GM19397 (cell line): ENCODE measurements at regions not wholly inside any gene's neighbourhood (a gene's known extent, or its start where the extent isn't known, plus 50 kb on each side); places are given as distances from the start of the nearest gene placed in this dataset.

ENCODE experiments used
- ATAC-seq: cut with Tn5 transposase; IDR thresholded peaks from one replicate; pipeline ENCODE4 v1.9.1; 2021; ENCODE audit warnings: mild to moderate bottlenecking, moderate library complexity; ENCODE audit not compliant: unreplicated experiment

DNA sequence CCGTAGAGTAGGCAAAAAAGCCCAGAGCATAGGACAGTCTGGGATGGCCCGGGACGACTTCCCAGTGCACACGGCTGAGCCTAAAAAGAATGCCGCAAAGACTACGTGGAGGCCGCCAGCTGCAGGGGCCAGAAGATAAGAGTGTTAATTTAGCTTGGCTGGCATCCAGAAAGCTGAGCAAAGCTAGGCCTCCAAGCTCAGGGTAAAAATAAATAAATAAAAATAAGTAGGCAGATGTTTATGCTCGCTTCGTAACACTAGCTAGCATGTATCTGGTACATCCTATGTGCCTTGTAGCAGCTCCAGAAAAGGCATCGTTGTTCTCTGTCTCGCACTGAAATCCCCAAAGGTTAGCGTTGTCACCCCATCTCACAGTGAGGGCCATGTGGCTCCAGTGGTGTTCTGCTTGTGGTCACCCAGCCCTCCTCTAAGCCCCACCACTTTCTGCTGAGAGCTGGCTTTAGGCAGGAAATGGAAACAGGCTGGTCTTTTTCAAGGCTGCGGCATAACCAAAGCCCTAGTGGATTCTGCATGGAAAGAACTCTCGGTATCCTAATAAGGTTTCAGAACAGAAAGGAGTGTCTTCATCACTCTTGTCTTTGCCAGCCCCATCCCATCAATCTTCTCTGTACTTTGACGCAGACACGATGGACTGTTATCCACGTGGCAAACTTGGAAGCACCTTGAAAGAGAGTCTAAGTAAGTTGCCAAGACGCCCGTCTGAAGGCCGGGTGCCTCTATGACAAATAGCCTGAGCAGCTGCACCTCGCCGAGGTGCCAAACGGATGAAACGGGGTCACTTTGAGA is 58.1 kb upstream of the MEF2A start:
- peak; percentile 28 for ATAC-seq

- no peak for ATAC-seq
Observed at GRCh38 chr15:99508311-99508645, 57.5 kb upstream of the MEF2A start.

- ATAC-seq = no peak
Observed at GRCh38 chr15:99508852-99509251, 56.9 kb upstream of the MEF2A start.

DNA sequence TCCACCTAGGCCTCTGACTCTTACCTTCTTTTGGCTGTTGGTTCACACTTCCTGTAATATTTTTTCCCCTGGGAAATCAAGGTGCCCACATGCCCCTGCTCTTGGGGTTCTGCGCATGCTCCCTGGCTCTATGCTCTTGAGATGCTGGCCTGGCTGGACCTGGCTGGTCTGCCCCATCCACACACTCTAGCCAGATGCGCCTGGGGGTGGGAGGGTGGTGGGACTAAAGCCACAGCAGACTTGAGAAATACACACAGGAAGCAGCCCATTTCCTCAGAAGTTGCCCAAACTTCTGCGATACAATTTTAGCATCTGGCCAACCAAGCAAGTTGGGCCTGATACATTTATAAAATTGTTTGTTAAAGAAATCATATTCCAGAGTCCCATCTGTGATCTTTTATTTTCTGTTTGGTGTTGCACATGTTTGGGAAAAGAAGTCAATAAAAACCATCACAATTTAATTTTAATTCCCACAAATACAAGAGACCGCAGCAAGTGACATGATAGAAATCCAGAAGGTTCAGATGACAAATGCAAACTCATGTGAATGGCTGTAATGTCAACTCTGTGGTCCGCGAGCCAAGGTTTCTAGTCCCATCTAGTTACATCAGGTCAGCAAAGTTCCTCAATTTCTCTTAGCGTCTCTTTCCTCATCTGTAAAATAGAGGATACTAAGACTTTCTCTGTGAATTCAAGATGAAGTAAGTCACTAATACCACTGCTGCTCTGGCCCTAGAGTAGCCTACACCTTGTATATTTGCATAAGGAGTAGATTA is 55.9 kb upstream of the MEF2A start:
- ATAC-seq = no peak

- ATAC-seq = no peak
Observed at GRCh38 chr15:99511531-99511865, 54.3 kb upstream of the MEF2A start.

DNA sequence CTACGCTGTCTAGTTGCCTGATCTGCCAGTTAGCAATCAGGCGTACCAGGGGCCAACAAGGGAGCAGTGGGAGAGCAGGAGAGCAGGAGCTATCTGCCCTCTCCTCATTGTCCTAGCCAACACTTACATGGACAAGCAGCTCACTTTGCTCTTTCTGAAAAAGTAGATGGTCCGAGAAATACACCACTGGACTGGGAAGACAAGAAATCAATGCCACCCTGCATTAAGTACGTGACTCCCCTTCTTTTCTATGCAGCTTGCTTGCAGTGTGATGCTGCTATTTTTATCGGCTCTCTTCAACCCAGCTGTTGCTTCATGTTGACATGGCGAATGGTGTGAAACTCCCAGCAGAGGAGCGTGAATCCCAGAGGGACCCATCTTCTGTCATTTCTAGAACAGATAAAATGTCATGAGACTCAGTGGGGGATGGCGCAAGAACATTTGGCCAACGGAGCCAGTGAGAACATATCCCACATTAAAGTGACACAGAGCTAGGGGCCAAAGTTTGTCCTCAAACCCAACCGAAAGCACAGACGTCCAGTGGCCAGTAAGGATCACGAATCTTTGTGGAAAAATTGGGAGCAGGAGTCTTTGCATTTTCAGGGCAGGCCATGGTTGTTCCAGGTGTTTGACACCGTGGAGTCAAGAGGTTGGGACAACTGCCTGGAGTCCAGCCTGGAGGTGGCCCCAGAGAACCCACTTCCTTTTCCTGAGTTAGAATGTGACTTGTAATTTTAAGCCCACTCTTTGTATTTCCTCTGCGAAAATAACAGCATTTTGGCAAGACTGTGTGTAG is 53.7 kb upstream of the MEF2A start:
- ATAC-seq = peak; percentile 59

DNA sequence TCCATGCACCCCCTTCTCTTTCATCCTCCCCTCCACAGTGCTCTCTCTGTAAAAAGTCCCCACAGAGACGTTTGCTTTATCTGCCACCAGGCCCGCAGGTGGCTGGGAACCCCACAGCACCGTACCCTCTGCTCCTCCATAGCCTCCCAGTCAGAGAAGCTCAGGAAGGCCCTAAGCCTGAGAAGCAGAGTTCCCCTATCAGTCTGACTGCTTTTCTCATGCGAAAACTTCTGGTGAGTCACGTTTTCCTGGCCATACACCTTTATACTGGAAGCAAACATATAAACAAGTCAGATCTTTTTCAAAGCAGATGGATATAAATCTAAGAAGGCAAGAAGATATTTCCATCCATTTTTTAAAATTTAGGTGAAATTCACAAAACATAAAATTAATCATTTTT is 51.5 kb upstream of the MEF2A start:
- no peak for ATAC-seq
